IMR-90 (cell line): ENCODE measurements at regions not wholly inside any gene's neighbourhood (a gene's known extent, or its start where the extent isn't known, plus 50 kb on each side); places are given as distances from the start of the nearest gene placed in this dataset.

Source experiments
- ATAC-seq: fragments of 200-7000 bp; cut with Tn5 transposase; 2 replicates; pipeline ENCODE4 v1.9.1; 2020; ENCODE audit warnings: low read depth, mild to moderate bottlenecking, moderate library complexity
- BruUV-seq: library from RNA; stranded (reverse); fragments of 400-500 nt; replicated peaks from 2 replicates; lab custom pipeline; 2021; lab: Mats Ljungman, UMichigan
- CTCF ChIA-PET: fragments of 300-600 bp; formaldehyde crosslinking; extraction: SDS; loops from one replicate; lab custom pipeline; 2021; ENCODE audit warnings: antibody characterized with exemption; lab: Yijun Ruan, JAX
- POLR2A ChIA-PET: fragments of 300-600 bp; sonication (Branson Sonifier 250); formaldehyde crosslinking; loops from one replicate; lab custom pipeline; 2022; ENCODE audit warnings: antibody characterized with exemption; ENCODE audit not compliant: unreplicated experiment; lab: Charles Lee
- DNase-seq: peaks from one replicate; pipeline ENCODE4 v3.0.0; 2013
- H2AFZ ChIP-seq: replicated peaks from 2 replicates; pipeline ENCODE3; 2013; ENCODE audit warnings: low read length, mild to moderate bottlenecking; ENCODE audit not compliant: poor library complexity
- H2AK5ac ChIP-seq: 2 replicates; pipeline ENCODE4 v1.6.1; 2013; ENCODE audit warnings: low read depth, low read length, inconsistent platforms
- H2AK9ac ChIP-seq: replicated peaks from 2 replicates; pipeline ENCODE3; 2013; ENCODE audit warnings: mild to moderate bottlenecking, low read depth, low read length, moderate library complexity; ENCODE audit not compliant: poor library complexity
- H2BK120ac ChIP-seq: 2 replicates; pipeline ENCODE4 v1.6.1; 2013; ENCODE audit warnings: low read depth, low read length, inconsistent platforms
- H2BK15ac ChIP-seq: 3 replicates; pipeline ENCODE4 v1.6.1; 2013; ENCODE audit warnings: low read depth, low read length, inconsistent platforms
- H2BK20ac ChIP-seq: 2 replicates; pipeline ENCODE4 v1.6.1; 2013; ENCODE audit warnings: low read depth, mild to moderate bottlenecking, inconsistent platforms, low read length, moderate library complexity
- H2BK5ac ChIP-seq: 2 replicates; pipeline ENCODE4 v1.6.1; 2013; ENCODE audit warnings: mild to moderate bottlenecking, low read depth, low read length, inconsistent platforms; ENCODE audit not compliant: poor library complexity, severe bottlenecking
- H3K14ac ChIP-seq: replicated peaks from 2 replicates; pipeline ENCODE4 v1.6.1; 2013; ENCODE audit warnings: low read depth, low read length, inconsistent platforms
- H3K18ac ChIP-seq: 2 replicates; pipeline ENCODE4 v1.6.1; 2013; ENCODE audit warnings: low read depth, low read length, control low read depth
- H3K23ac ChIP-seq: 2 replicates; pipeline ENCODE4 v1.6.1; 2013; ENCODE audit warnings: low read depth, low read length, inconsistent platforms
- H3K27ac ChIP-seq: 2 replicates; pipeline ENCODE4 v1.5.1; 2013; ENCODE audit warnings: mild to moderate bottlenecking, control low read depth, low read length; ENCODE audit not compliant: insufficient read depth
- H3K27me3 ChIP-seq: 2 replicates; pipeline ENCODE4 v1.6.1; 2013; ENCODE audit warnings: low read length; ENCODE audit not compliant: control insufficient read depth, insufficient read depth
- H3K36me3 ChIP-seq: 2 replicates; pipeline ENCODE4 v1.6.1; 2013; ENCODE audit warnings: low read length, mixed read lengths; ENCODE audit not compliant: control insufficient read depth, insufficient read depth
- H3K4ac ChIP-seq: 2 replicates; pipeline ENCODE4 v1.6.1; 2013; ENCODE audit warnings: low read depth, low read length, inconsistent platforms
- H3K4me1 ChIP-seq: 2 replicates; pipeline ENCODE4 v1.6.1; 2013; ENCODE audit warnings: low read length, mixed read lengths; ENCODE audit not compliant: control insufficient read depth, insufficient read depth
- H3K4me2 ChIP-seq: 2 replicates; pipeline ENCODE4 v1.6.1; 2013; ENCODE audit warnings: low read depth, mild to moderate bottlenecking, control low read depth, low read length, moderate library complexity
- H3K4me3 ChIP-seq: 2 replicates; pipeline ENCODE4 v1.5.1; 2013; ENCODE audit warnings: low read depth, mild to moderate bottlenecking, control low read depth, low read length, moderate library complexity; ENCODE audit not compliant: insufficient read depth
- H3K56ac ChIP-seq: 2 replicates; pipeline ENCODE4 v1.6.1; 2013; ENCODE audit warnings: low read length, inconsistent platforms; ENCODE audit not compliant: insufficient read depth; ENCODE audit errors: extremely low read depth
- H3K79me1 ChIP-seq, 2 experiments: 2 replicates each; pipeline ENCODE4 v1.6.1; 2013; ENCODE audit warnings: low read length in 2 of 2, inconsistent platforms in 1 of 2, low read depth in 1 of 2
- H3K9ac ChIP-seq: 2 replicates; pipeline ENCODE4 v1.6.1; 2013; ENCODE audit warnings: low read depth, low read length, control low read depth
- H3K9me1 ChIP-seq: 2 replicates; pipeline ENCODE4 v1.6.1; 2013; ENCODE audit warnings: low read length, inconsistent platforms; ENCODE audit not compliant: insufficient read depth
- H3K9me3 ChIP-seq: 2 replicates; pipeline ENCODE4 v1.6.1; 2013; ENCODE audit warnings: low read length; ENCODE audit not compliant: control insufficient read depth, insufficient read depth
- H4K20me1 ChIP-seq: 2 replicates; pipeline ENCODE4 v1.6.1; 2013; ENCODE audit warnings: low read length, inconsistent platforms; ENCODE audit not compliant: insufficient read depth
- H4K5ac ChIP-seq: 2 replicates; pipeline ENCODE4 v1.6.1; 2013; ENCODE audit warnings: mild to moderate bottlenecking, low read depth, low read length, control low read depth
- H4K8ac ChIP-seq, 2 experiments: 2 replicates each; pipeline ENCODE4 v1.6.1; 2013; ENCODE audit warnings: low read depth in 2 of 2, low read length in 2 of 2, control low read depth in 1 of 2, inconsistent platforms in 1 of 2
- H4K91ac ChIP-seq: 2 replicates; pipeline ENCODE4 v1.6.1; 2013; ENCODE audit warnings: low read depth, low read length, inconsistent platforms; ENCODE audit not compliant: insufficient read depth
- BHLHE40 ChIP-seq: fragments of 150-350 bp; IDR thresholded peaks from 2 replicates; pipeline ENCODE4 v1.6.1; 2016; ENCODE audit warnings: mild to moderate bottlenecking, low read depth, low read length
- CEBPB ChIP-seq: IDR thresholded peaks from 2 replicates; pipeline ENCODE4 v1.6.1; 2012; ENCODE audit warnings: low read depth, low read length, improper control_type of control experiment
- FOS ChIP-seq: fragments of 150-350 bp; IDR thresholded peaks from 2 replicates; pipeline ENCODE4 v1.6.1; 2016; ENCODE audit warnings: low read depth, low read length
- MAFK ChIP-seq: IDR thresholded peaks from 2 replicates; pipeline ENCODE4 v1.6.1; 2012; ENCODE audit warnings: low read depth, low read length, improper control_type of control experiment
- MAZ ChIP-seq: IDR thresholded peaks from 2 replicates; pipeline ENCODE4 v1.6.1; 2012; ENCODE audit warnings: low read depth, mild to moderate bottlenecking, low read length, improper control_type of control experiment, moderate library complexity, borderline replicate concordance
- MXI1 ChIP-seq: IDR thresholded peaks from 2 replicates; pipeline ENCODE4 v1.6.1; 2012; ENCODE audit warnings: low read depth, mild to moderate bottlenecking, low read length, moderate library complexity, borderline replicate concordance
- NFE2L2 ChIP-seq: fragments of 150-350 bp; IDR thresholded peaks from 2 replicates; pipeline ENCODE4 v1.6.1; 2016; ENCODE audit warnings: low read depth, mild to moderate bottlenecking, low read length
- POLR2A ChIP-seq: IDR thresholded peaks from 2 replicates; pipeline ENCODE4 v1.6.1; 2012; ENCODE audit warnings: mild to moderate bottlenecking, low read depth, low read length
- RAD21 ChIP-seq: IDR thresholded peaks from 2 replicates; pipeline ENCODE4 v1.6.1; 2012; ENCODE audit warnings: low read length, improper control_type of control experiment
- RFX5 ChIP-seq: IDR thresholded peaks from 2 replicates; pipeline ENCODE4 v1.8.0; 2012; ENCODE audit warnings: low read depth, mild to moderate bottlenecking, low read length, moderate library complexity
- SMC3 ChIP-seq: fragments of 150-350 bp; IDR thresholded peaks from 2 replicates; pipeline ENCODE4 v1.6.1; 2016; ENCODE audit warnings: low read depth, mild to moderate bottlenecking, antibody characterized with exemption, low read length, moderate library complexity
- USF2 ChIP-seq: fragments of 150-350 bp; IDR thresholded peaks from 2 replicates; pipeline ENCODE4 v1.6.1; 2017; ENCODE audit warnings: mild to moderate bottlenecking, antibody characterized with exemption, low read length, low read depth
- WGBS, 2 experiments: methylation state at CpG; one replicate each; pipeline versions ENCODE4 v1.1.5 to v1.1.7; 2013; ENCODE audit warnings: missing lambda C conversion rate in 2 of 2; ENCODE audit not compliant: insufficient read length in 1 of 2; ENCODE audit errors: extremely low coverage in 2 of 2; 5-methylcytosine and 5-hydroxymethylcytosine counted together
- dilution Hi-C: fragments of 300-500 bp; cut with HindIII; formaldehyde crosslinking; loops from one replicate; pipeline ENCODE4 v1.14.3; 2018; ENCODE audit warnings: low sequenced_read_pairs; ENCODE audit not compliant: unreplicated experiment
- in situ Hi-C: fragments of 300-500 bp; cut with MboI; formaldehyde crosslinking; loops from 3 replicates; pipeline ENCODE4 v1.14.3; 2019; ENCODE audit warnings: low sequenced_read_pairs, inconsistent platforms, mixed read lengths
- intact Hi-C: fragments of 100-400 bp; cut with micrococcal nuclease; formaldehyde crosslinking; loops from 2 replicates; pipeline ENCODE4 v1.10.0; 2022
- TF ChIP-seq, protein P1 (sequence below): fragments of 150-350 bp; IDR thresholded peaks from 2 replicates; pipeline ENCODE4 v1.6.1; 2016; ENCODE audit warnings: low read depth, mild to moderate bottlenecking, low read length, moderate library complexity, borderline replicate concordance
- TF ChIP-seq, protein P2 (sequence below): conservative IDR thresholded peaks from 2 replicates; pipeline ENCODE4 v1.5.1; 2012; ENCODE audit warnings: mild to moderate bottlenecking, low read depth, low read length, improper control_type of control experiment

- Histone ChIP-seq H4K20me1 (no peaks in the 10 kb centered on the region), H3K4me2 (no peak overlapping the region), H3K56ac (no peak overlapping the region), H3K18ac (no peak overlapping the region), H4K91ac (no peak overlapping the region), H3K27me3 (no peaks in the 10 kb centered on the region), H2AK9ac (no peak overlapping the region), H3K79me1 (no peaks in the 10 kb centered on the region), H3K4ac (no peak overlapping the region), H3K4me3 (no peak overlapping the region), H3K9me1 (peaks cover 3% of the 10 kb centered on the region; the same call in 1 of the 2 replicates), H2BK5ac (no peak overlapping the region), H3K9ac (no peak overlapping the region), H3K23ac (no peak overlapping the region), H3K27ac (no peak overlapping the region), H4K8ac (no peak overlapping the region), H3K4me1 (peaks cover 4% of the 10 kb centered on the region; the same call in 1 of the 2 replicates), H3K14ac (no peak overlapping the region), H3K36me3 (no peaks in the 10 kb centered on the region), H2AFZ (no peak overlapping the region), H2AK5ac (peak overlapping the region; percentile 8), H3K9me3 (no peaks in the 10 kb centered on the region), H2BK120ac (no peak overlapping the region; the same call in 1 of the 2 replicates), H2BK20ac (no peak overlapping the region), H4K5ac (no peak overlapping the region), H2BK15ac (no peak overlapping the region; the same call in 2 of the 3 replicates)
- ATAC-seq (peak; percentile 71), DNase-seq (peak; percentile 51)
- no TSS peak for BruUV-seq
- CTCF ChIA-PET, result no interaction called here
- POLR2A ChIA-PET, result no interaction called here
- dilution Hi-C loops (no loop called here), intact Hi-C loops (no loop called here), in situ Hi-C loops (no loop called here)
- TF ChIP-seq BHLHE40, result no peak; the same call in 1 of the 2 replicates
- no peak for TF ChIP-seq RAD21
- no peak for TF ChIP-seq USF2
- TF ChIP-seq POLR2A, result no peak
- TF ChIP-seq MXI1, result no peak
- TF ChIP-seq MAZ, result no peak
- no peak for TF ChIP-seq RFX5
- TF ChIP-seq MAFK, result no peak
- no peak for TF ChIP-seq CEBPB
- no peak for TF ChIP-seq SMC3
- TF ChIP-seq FOS, result no peak
- TF ChIP-seq, protein P1, sequence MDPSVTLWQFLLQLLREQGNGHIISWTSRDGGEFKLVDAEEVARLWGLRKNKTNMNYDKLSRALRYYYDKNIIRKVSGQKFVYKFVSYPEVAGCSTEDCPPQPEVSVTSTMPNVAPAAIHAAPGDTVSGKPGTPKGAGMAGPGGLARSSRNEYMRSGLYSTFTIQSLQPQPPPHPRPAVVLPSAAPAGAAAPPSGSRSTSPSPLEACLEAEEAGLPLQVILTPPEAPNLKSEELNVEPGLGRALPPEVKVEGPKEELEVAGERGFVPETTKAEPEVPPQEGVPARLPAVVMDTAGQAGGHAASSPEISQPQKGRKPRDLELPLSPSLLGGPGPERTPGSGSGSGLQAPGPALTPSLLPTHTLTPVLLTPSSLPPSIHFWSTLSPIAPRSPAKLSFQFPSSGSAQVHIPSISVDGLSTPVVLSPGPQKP, result no peak
- TF ChIP-seq, protein P2, sequence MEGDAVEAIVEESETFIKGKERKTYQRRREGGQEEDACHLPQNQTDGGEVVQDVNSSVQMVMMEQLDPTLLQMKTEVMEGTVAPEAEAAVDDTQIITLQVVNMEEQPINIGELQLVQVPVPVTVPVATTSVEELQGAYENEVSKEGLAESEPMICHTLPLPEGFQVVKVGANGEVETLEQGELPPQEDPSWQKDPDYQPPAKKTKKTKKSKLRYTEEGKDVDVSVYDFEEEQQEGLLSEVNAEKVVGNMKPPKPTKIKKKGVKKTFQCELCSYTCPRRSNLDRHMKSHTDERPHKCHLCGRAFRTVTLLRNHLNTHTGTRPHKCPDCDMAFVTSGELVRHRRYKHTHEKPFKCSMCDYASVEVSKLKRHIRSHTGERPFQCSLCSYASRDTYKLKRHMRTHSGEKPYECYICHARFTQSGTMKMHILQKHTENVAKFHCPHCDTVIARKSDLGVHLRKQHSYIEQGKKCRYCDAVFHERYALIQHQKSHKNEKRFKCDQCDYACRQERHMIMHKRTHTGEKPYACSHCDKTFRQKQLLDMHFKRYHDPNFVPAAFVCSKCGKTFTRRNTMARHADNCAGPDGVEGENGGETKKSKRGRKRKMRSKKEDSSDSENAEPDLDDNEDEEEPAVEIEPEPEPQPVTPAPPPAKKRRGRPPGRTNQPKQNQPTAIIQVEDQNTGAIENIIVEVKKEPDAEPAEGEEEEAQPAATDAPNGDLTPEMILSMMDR, result no peak
- TF ChIP-seq NFE2L2, result no peak
- no CpG with 5 or more reads among the region's 5 CpGs for WGBS, 2 experiments
Measured at GRCh38 chr12:107399046-107399445, 286.6 kb upstream of the PWP1 start.
